H1 (cell line): ENCODE measurements at regions not wholly inside any gene's neighbourhood (a gene's known extent, or its start where the extent isn't known, plus 50 kb on each side); places are given as distances from the start of the nearest gene placed in this dataset.

Experiments
- JUND ChIP-seq: IDR thresholded peaks from 2 replicates; pipeline ENCODE4 v1.6.1; 2011; ENCODE audit warnings: mild to moderate bottlenecking, improper control_type of control experiment, low read length
- RFX5 ChIP-seq: IDR thresholded peaks from 2 replicates; pipeline ENCODE4 v1.6.1; 2011; ENCODE audit warnings: low read depth, low read length, improper control_type of control experiment, borderline replicate concordance
- ZNF274 ChIP-seq: IDR thresholded peaks from 2 replicates; pipeline ENCODE4 v1.7.0; 2012; ENCODE audit warnings: low read length, borderline replicate concordance; ENCODE audit errors: extremely low read depth

DNA sequence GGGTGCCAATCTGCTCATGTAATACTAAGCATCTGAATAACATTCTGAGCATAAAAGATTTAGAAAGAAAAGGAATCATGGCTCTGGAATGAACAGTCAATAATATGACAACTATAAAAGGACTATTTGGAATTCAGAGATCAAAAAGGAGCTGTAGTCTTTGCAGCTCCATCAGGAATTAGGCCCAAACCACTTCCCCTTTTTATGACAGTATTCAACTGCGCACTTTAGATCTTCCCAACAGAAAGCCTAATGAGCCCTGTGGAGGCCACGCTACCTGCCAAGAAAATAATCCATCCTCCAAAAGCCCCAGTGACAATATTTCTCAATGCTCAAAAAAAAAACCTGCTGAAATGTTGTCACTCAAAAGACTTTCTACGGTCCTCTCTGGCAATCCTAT, 163.2 kb downstream of the SNX7 start (continued):
- TF ChIP-seq ZNF274 (no peak), JUND (no peak), RFX5 (no peak)
